GM21447 (cell line): ENCODE measurements at regions not wholly inside any gene's neighbourhood (a gene's known extent, or its start where the extent isn't known, plus 50 kb on each side); places are given as distances from the start of the nearest gene placed in this dataset.

Experiments used
- ATAC-seq: cut with Tn5 transposase; IDR thresholded peaks from one replicate; pipeline ENCODE4 v1.9.1; 2021; ENCODE audit not compliant: unreplicated experiment

GRCh38 chr3:43932921-43933320 is 242.2 kb downstream of the ABHD5 start:
- no peak for ATAC-seq

GRCh38 chr3:43948013-43948412 is 257.3 kb downstream of the ABHD5 start:
- no peak for ATAC-seq

GRCh38 chr3:43949594-43949993 is 258.9 kb downstream of the ABHD5 start:
- no peak for ATAC-seq

- ATAC-seq = no peak
These were observed 260.0 kb downstream of the ABHD5 start for GRCh38 chr3:43950775-43951174.

- ATAC-seq = no peak
These were observed 261.1 kb downstream of the ABHD5 start for GRCh38 chr3:43951813-43952212.

- no peak for ATAC-seq
These were observed 262.6 kb downstream of the ABHD5 start for GRCh38 chr3:43953380-43953779.

GRCh38 chr3:43953814-43954692 is 263.3 kb downstream of the ABHD5 start:
- no peak for ATAC-seq

- ATAC-seq = no peak
These were observed 266.2 kb downstream of the ABHD5 start for GRCh38 chr3:43956945-43957344.

GRCh38 chr3:43957553-43957952 is 266.8 kb downstream of the ABHD5 start:
- no peak for ATAC-seq

GRCh38 chr3:43958005-43958770 is 267.4 kb downstream of the ABHD5 start:
- no peak for ATAC-seq

GRCh38 chr3:43958973-43959372 is 268.2 kb downstream of the ABHD5 start:
- no peak for ATAC-seq

- no peak for ATAC-seq
These were observed 269.0 kb downstream of the ABHD5 start for GRCh38 chr3:43959498-43960447.

- no peak for ATAC-seq
These were observed 269.7 kb downstream of the ABHD5 start for GRCh38 chr3:43960448-43960840.

GRCh38 chr3:43962043-43962442 is 271.3 kb downstream of the ABHD5 start:
- no peak for ATAC-seq

GRCh38 chr3:43963208-43963607 is 272.5 kb downstream of the ABHD5 start:
- ATAC-seq = no peak

GRCh38 chr3:43964640-43965039 is 273.9 kb downstream of the ABHD5 start:
- no peak for ATAC-seq

- no peak for ATAC-seq
These were observed 274.9 kb downstream of the ABHD5 start for GRCh38 chr3:43965656-43966055.

- no peak for ATAC-seq
These were observed 275.4 kb downstream of the ABHD5 start for GRCh38 chr3:43966126-43966525.

- ATAC-seq = no peak
These were observed 275.2 kb upstream of the TOPAZ1 start for GRCh38 chr3:43966530-43966929.

- ATAC-seq = no peak
These were observed 273.2 kb upstream of the TOPAZ1 start for GRCh38 chr3:43968465-43968864.

- no peak for ATAC-seq
These were observed 271.7 kb upstream of the TOPAZ1 start for GRCh38 chr3:43969944-43970343.
